Mesothelial cell of epicardium (in vitro differentiated cells): ENCODE measurements at regions not wholly inside any gene's neighbourhood (a gene's known extent, or its start where the extent isn't known, plus 50 kb on each side); places are given as distances from the start of the nearest gene placed in this dataset.

Source experiments
- DNase-seq, 2 experiments: peaks; one replicate each; pipeline ENCODE4 v3.0.0; 2021; ENCODE audit warnings: low spot score in 2 of 2; ENCODE audit not compliant: unreplicated experiment in 2 of 2
- H3K27ac Mint-ChIP-seq: 2 replicates; pipeline ENCODE4 v1.8.0; 2021; ENCODE audit warnings: mixed read lengths
- H3K27me3 Mint-ChIP-seq: 2 replicates; pipeline ENCODE4 v1.8.0; 2021; ENCODE audit warnings: low read depth, mixed read lengths
- H3K36me3 Mint-ChIP-seq: 2 replicates; pipeline ENCODE4 v1.8.0; 2021; ENCODE audit warnings: mixed read lengths
- H3K4me1 Mint-ChIP-seq: 2 replicates; pipeline ENCODE4 v1.8.0; 2021; ENCODE audit warnings: mixed read lengths
- H3K4me3 Mint-ChIP-seq: 2 replicates; pipeline ENCODE4 v1.8.0; 2021; ENCODE audit warnings: mild to moderate bottlenecking, moderate library complexity, mixed read lengths
- H3K9me3 Mint-ChIP-seq: 2 replicates; pipeline ENCODE4 v1.8.0; 2021; ENCODE audit warnings: mixed read lengths
- TF ChIP-seq, protein P1 (sequence below): fragments of 200-600 bp; sonication (generic); IDR thresholded peaks from one replicate; pipeline ENCODE4 v1.5.0; 2021; ENCODE audit warnings: antibody characterized with exemption; ENCODE audit not compliant: unreplicated experiment

DNA sequence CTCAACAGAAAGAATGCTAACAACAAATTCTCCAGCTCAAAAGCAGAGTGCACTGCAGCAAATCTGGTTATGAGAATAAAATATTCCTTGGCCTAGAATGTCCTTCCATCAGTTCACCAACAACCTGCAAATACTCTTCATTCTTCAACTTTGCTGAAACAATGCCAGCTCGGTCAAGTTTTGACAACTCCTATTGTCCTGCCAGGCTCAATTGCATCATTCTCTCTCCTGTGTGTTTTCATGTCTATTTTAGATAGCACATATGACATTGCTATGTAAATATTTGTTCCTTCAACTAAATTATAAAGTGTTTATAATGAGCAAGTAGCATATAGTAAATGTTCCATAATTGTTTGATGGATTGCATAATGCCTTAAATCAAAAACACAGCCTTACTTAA lies 463.8 kb downstream of the TLE1 start:
- Mint-ChIP-seq H3K4me3 (no peak overlapping the region), H3K4me1 (peaks cover 10% of the 10 kb centered on the region), H3K9me3 (peaks cover 2% of the 10 kb centered on the region), H3K27me3 (no peaks in the 10 kb centered on the region), H3K27ac (no peak overlapping the region), H3K36me3 (no peaks in the 10 kb centered on the region)
- TF ChIP-seq, protein P1, sequence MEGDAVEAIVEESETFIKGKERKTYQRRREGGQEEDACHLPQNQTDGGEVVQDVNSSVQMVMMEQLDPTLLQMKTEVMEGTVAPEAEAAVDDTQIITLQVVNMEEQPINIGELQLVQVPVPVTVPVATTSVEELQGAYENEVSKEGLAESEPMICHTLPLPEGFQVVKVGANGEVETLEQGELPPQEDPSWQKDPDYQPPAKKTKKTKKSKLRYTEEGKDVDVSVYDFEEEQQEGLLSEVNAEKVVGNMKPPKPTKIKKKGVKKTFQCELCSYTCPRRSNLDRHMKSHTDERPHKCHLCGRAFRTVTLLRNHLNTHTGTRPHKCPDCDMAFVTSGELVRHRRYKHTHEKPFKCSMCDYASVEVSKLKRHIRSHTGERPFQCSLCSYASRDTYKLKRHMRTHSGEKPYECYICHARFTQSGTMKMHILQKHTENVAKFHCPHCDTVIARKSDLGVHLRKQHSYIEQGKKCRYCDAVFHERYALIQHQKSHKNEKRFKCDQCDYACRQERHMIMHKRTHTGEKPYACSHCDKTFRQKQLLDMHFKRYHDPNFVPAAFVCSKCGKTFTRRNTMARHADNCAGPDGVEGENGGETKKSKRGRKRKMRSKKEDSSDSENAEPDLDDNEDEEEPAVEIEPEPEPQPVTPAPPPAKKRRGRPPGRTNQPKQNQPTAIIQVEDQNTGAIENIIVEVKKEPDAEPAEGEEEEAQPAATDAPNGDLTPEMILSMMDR: no peak
- DNase-seq: no peak

DNA sequence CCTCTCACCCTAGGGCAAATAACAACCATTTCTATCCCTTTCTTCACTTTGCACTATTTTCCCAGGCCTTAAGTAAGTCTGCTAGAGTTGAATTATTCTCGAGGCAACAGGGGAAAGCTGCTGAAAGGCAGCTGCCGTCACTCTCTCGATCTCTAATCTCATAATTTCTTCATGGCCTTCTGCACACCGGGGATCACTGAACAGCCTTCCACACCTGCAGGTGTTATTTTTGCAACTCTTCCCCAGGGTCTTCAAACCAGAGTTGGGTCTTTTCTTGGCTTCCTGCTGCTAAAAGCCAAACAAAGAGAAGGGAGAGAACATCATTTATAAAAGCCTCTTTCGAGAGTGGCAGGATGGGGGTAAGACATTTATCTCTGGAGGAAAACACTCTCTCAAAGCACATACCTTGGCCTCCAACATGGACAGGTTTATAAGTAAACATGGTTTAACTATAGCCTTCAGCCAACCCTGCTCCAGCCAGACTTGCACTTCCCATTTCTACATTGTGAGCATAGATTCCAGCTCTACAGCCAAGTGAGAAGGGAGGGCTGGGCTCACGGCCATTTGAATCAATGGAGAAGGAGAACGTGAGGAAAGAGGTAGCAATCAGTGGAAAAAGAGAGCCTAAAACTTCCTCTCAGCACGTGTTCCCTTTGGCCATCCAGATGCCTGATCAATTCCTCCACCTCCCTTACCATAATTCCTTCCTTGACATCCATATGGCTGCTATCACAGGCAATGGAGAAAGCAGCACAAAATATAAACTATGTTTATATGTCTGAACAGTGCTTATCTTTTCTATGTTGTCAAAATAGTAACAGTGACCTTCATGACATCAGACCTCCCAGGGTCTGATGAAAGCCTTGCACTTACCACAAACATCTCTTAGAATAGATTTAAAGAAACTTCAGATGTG lies 464.9 kb downstream of the TLE1 start:
- Mint-ChIP-seq H3K4me1 (peaks cover 10% of the 10 kb centered on the region), H3K36me3 (no peaks in the 10 kb centered on the region), H3K27me3 (no peaks in the 10 kb centered on the region), H3K27ac (no peak overlapping the region), H3K9me3 (peaks cover 3% of the 10 kb centered on the region), H3K4me3 (no peak overlapping the region)
- TF ChIP-seq, protein P1: no peak
- no peak for DNase-seq

DNA sequence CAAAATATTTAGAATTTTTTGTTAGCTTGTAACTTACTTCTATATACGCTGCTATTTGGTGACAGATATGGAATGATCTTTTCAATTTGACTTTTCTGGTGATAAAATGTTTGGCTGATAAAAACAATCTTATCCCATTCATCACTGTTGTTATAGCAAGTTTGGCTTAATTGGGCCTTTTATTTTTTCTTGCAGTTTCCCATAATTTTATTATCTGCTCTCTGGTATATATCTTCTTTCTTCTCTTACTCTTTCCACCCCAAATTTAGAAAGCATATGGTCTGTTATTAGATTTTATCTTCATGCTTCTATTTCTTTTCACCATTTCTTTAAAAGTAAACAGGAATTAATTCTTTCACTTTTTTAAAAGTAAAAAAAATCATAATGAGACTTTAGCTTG lies 474.4 kb downstream of the TLE1 start:
- no peak overlapping the region for H3K27ac Mint-ChIP-seq
- peaks cover 20% of the 10 kb centered on the region for H3K9me3 Mint-ChIP-seq
- no peak overlapping the region for H3K4me3 Mint-ChIP-seq
- no peak for DNase-seq
- no peaks in the 10 kb centered on the region for H3K27me3 Mint-ChIP-seq
- TF ChIP-seq, protein P1: no peak
- peaks cover 7% of the 10 kb centered on the region for H3K36me3 Mint-ChIP-seq
- H3K4me1 Mint-ChIP-seq: no peaks in the 10 kb centered on the region

DNA sequence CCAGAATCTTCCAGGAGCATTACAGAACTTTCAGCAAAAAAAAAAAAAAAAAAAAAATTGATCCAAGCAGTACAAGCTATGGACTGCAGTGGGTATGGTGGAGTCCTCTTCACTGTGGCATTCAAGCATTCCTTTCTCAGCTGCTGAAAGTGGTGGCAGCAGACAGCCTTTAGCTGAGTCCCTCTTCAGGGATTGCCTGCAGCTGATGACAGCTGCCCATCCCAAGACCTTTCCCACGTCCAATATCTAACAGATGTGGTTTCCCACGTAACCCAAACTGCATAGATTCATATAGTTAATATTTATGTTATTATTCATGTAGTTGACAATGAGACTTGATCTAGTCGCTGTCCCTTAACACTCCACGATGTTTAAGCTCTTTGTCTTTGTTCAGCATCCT lies 475.9 kb downstream of the TLE1 start:
- Mint-ChIP-seq H3K4me3 (no peak overlapping the region), H3K4me1 (no peaks in the 10 kb centered on the region), H3K9me3 (peaks cover 12% of the 10 kb centered on the region), H3K36me3 (peaks cover 4% of the 10 kb centered on the region), H3K27ac (no peak overlapping the region), H3K27me3 (no peaks in the 10 kb centered on the region)
- TF ChIP-seq, protein P1: no peak
- no peak for DNase-seq

DNA sequence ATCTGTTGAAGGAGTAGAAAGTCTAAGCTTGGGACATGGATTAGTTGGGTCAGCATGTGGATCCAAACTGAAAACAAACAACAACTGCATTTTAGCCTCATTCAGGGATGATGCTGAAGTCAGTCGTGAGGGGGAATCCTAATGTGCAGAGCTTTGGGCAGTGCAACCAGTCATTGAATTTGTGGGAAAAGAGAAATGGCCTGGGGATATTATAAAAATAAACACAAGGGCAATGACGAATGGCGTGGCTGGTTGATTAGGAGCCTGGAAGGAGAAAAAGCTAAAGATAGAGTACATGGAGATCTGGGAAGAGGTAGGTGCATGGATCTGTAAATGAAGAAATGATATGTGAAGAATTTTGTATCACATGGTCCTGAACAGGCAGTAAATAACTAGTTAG lies 477.6 kb downstream of the TLE1 start:
- Mint-ChIP-seq H3K36me3 (peaks cover 3% of the 10 kb centered on the region), H3K4me3 (no peak overlapping the region), H3K27me3 (no peaks in the 10 kb centered on the region), H3K9me3 (peaks cover 5% of the 10 kb centered on the region), H3K4me1 (no peaks in the 10 kb centered on the region), H3K27ac (no peak overlapping the region)
- no peak for DNase-seq
- TF ChIP-seq, protein P1: no peak
